HG03045 (cell line): ENCODE measurements at regions not wholly inside any gene's neighbourhood (a gene's known extent, or its start where the extent isn't known, plus 50 kb on each side); places are given as distances from the start of the nearest gene placed in this dataset.

Experiments
- ATAC-seq: cut with Tn5 transposase; IDR thresholded peaks from one replicate; pipeline ENCODE4 v1.9.1; 2021; ENCODE audit warnings: mild to moderate bottlenecking, moderate library complexity; ENCODE audit not compliant: unreplicated experiment

GRCh38 chr10:21329995-21330627, 195.4 kb downstream of the SKIDA1 start:
- no peak for ATAC-seq

GRCh38 chr10:21327289-21327993, 198.0 kb downstream of the SKIDA1 start:
- no peak for ATAC-seq

- ATAC-seq: no peak
These were observed 198.7 kb downstream of the SKIDA1 start for GRCh38 chr10:21326594-21327288.

- ATAC-seq: no peak
These were observed 206.8 kb downstream of the SKIDA1 start for GRCh38 chr10:21318540-21319167.

GRCh38 chr10:21317902-21318301, 207.6 kb downstream of the SKIDA1 start:
- ATAC-seq: no peak

GRCh38 chr10:21315645-21316220, 209.7 kb downstream of the SKIDA1 start:
- ATAC-seq: no peak

- ATAC-seq: no peak
These were observed 210.4 kb downstream of the SKIDA1 start for GRCh38 chr10:21314906-21315644.

- no peak for ATAC-seq
These were observed 211.3 kb downstream of the SKIDA1 start for GRCh38 chr10:21314111-21314626.

GRCh38 chr10:21313691-21314090, 211.8 kb downstream of the SKIDA1 start:
- ATAC-seq: no peak

GRCh38 chr10:21311426-21311825, 214.1 kb downstream of the SKIDA1 start:
- ATAC-seq: no peak

- ATAC-seq: no peak
These were observed 216.1 kb downstream of the SKIDA1 start for GRCh38 chr10:21309427-21309826.

GRCh38 chr10:21308946-21309345, 216.5 kb downstream of the SKIDA1 start:
- no peak for ATAC-seq

- ATAC-seq: no peak
These were observed 217.5 kb downstream of the SKIDA1 start for GRCh38 chr10:21308018-21308417.

- ATAC-seq: no peak
These were observed 220.9 kb downstream of the SKIDA1 start for GRCh38 chr10:21304608-21305007.

GRCh38 chr10:21304198-21304597, 221.3 kb downstream of the SKIDA1 start:
- ATAC-seq: no peak

GRCh38 chr10:21300551-21300950, 224.9 kb downstream of the SKIDA1 start:
- ATAC-seq: no peak

GRCh38 chr10:21299330-21299729, 226.2 kb downstream of the SKIDA1 start:
- no peak for ATAC-seq

GRCh38 chr10:21298701-21299100, 226.8 kb downstream of the SKIDA1 start:
- ATAC-seq: no peak

GRCh38 chr10:21297603-21298383, 227.7 kb downstream of the SKIDA1 start:
- ATAC-seq: no peak
